Psoas muscle (tissue), 7 donors: ENCODE measurements at regions not wholly inside any gene's neighbourhood (a gene's known extent, or its start where the extent isn't known, plus 50 kb on each side); places are given as distances from the start of the nearest gene placed in this dataset.

Source experiments
- ATAC-seq, 4 donors: fragments of 200-7000 bp; cut with Tn5 transposase; one replicate each; pipeline ENCODE4 v1.9.1; 2020; ENCODE audit warnings: moderate library complexity in 3 of 4, mild to moderate bottlenecking in 2 of 4
- DNase-seq, 2 donors: peaks; one replicate each; pipeline ENCODE4 v3.0.0-alpha.2; 2020
- H3K27ac ChIP-seq: fragments of 200-600 bp; one replicate; pipeline ENCODE4 v1.8.0; 2022
- H3K27me3 ChIP-seq, 3 donors: fragments of 200-600 bp in 1 of 3; one replicate each; pipeline versions ENCODE4 v1.6.1 to v1.8.0; 2013 to 2022; ENCODE audit warnings: low read length in 2 of 3, mild to moderate bottlenecking in 2 of 3, moderate library complexity in 1 of 3; ENCODE audit not compliant: insufficient read depth in 3 of 3
- H3K36me3 ChIP-seq, 2 donors: fragments of 200-600 bp in 1 of 2; one replicate each; pipeline versions ENCODE4 v1.6.1 to v1.8.0; 2013 to 2022; ENCODE audit warnings: low read depth in 1 of 2, mild to moderate bottlenecking in 1 of 2, moderate library complexity in 1 of 2; ENCODE audit not compliant: insufficient read depth in 1 of 2
- H3K4me1 ChIP-seq: fragments of 200-600 bp; one replicate; pipeline ENCODE4 v1.8.0; 2022
- H3K4me3 ChIP-seq: fragments of 200-600 bp; one replicate; pipeline ENCODE4 v1.8.0; 2022; ENCODE audit warnings: mild to moderate bottlenecking
- H3K9me3 ChIP-seq: fragments of 200-600 bp; one replicate; pipeline ENCODE4 v1.8.0; 2022
- CTCF ChIP-seq: fragments of 200-600 bp; IDR thresholded peaks from one replicate; pipeline ENCODE4 v1.8.0; 2022; ENCODE audit warnings: antibody characterized with exemption
- WGBS, 3 donors: extraction: QIAGEN DNeasy Blood & Tissue Kit; methylation state at CpG; one replicate each; pipeline versions ENCODE4 v1.1.6 to v1.1.7; 2013; 5-methylcytosine and 5-hydroxymethylcytosine counted together
- intact Hi-C, 2 donors: fragments of 100-400 bp; cut with DNase I; formaldehyde crosslinking; loops; one replicate each; pipeline versions ENCODE4 v1.11.0 to v1.14.2; 2022
- donor health status: healthy with polysubstance abuse.
- donor health status: DM: no; HTN: no; CAD: no; lungs with moderate emphysema.
- donor health status: Bipolar disorder and iron deficiency.
- donor health status: healthy.
- donor health status: DM: yes; HTN: yes; CAD: no.
- donor health status: DM: no; HTN: no; CAD: no.
- donor health status: DM: yes; HTN: yes; CAD: no.

GRCh38 chr10:130843051-130843653 lies 468.4 kb downstream of the TCERG1L start:
- intact Hi-C loops, result no loop called here
- H3K9me3 ChIP-seq, result no peaks in the 10 kb centered on the region
- no peaks in the 10 kb centered on the region for H3K36me3 ChIP-seq
- DNase-seq (no peak), ATAC-seq (no peak)
- no peak overlapping the region for H3K27ac ChIP-seq
- no peak for TF ChIP-seq CTCF
- 65 to 82% (median 78%) methylated on average over 12 of the region's 12 CpGs for WGBS, 3 donors
- no peaks in the 10 kb centered on the region for H3K27me3 ChIP-seq
- no peaks in the 10 kb centered on the region for H3K4me1 ChIP-seq
- no peak overlapping the region for H3K4me3 ChIP-seq

- WGBS, 3 donors, result 66 to 78% (median 71%) methylated on average over 7 of the region's 7 CpGs
- no peaks in the 10 kb centered on the region for H3K4me1 ChIP-seq
- intact Hi-C loops, result no loop called here
- no peaks in the 10 kb centered on the region for H3K36me3 ChIP-seq
- ATAC-seq (no peak), DNase-seq (no peak)
- H3K9me3 ChIP-seq, result no peaks in the 10 kb centered on the region
- no peak overlapping the region for H3K27ac ChIP-seq
- H3K27me3 ChIP-seq, result no peaks in the 10 kb centered on the region
- TF ChIP-seq CTCF, result no peak
- H3K4me3 ChIP-seq, result no peak overlapping the region
Measured at GRCh38 chr10:130844310-130844709, 467.2 kb downstream of the TCERG1L start.

DNA sequence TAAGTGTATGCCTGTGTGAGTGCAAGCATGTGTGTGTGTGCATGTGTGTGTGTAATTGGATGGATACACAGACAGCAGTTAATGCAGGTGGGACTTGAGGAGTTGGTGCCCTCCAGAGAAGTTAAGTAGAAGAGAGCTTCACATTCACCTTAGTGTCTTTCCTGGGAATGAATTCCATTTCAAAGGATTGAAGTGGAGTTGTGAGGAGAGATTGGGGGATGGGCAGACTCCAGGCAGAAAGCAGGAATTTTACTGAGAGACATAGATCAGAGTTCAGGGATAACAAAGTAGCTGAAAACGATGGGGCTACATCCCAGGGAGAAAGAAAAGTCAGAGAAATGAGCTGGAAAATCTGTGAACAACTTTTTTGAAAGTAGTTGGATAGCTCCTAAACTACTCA lies 464.4 kb downstream of the TCERG1L start:
- H3K9me3 ChIP-seq, result no peaks in the 10 kb centered on the region
- no peak overlapping the region for H3K4me3 ChIP-seq
- no peak for ATAC-seq
- no peaks in the 10 kb centered on the region for H3K27me3 ChIP-seq
- WGBS, 3 donors, result 13 to 21% (median 17%) methylated on average over 1 of the region's 1 CpG
- no peak overlapping the region for H3K27ac ChIP-seq
- no peak for TF ChIP-seq CTCF
- intact Hi-C loops, result no loop called here
- no peaks in the 10 kb centered on the region for H3K4me1 ChIP-seq
- no peak for DNase-seq
- H3K36me3 ChIP-seq, result no peaks in the 10 kb centered on the region

GRCh38 chr10:130848855-130849254 lies 462.7 kb downstream of the TCERG1L start:
- H3K4me3 ChIP-seq, result no peak overlapping the region
- no peaks in the 10 kb centered on the region for H3K4me1 ChIP-seq
- H3K27me3 ChIP-seq, result no peaks in the 10 kb centered on the region
- 81 to 89% (median 81%) methylated on average over 3 of the region's 3 CpGs for WGBS, 3 donors
- H3K9me3 ChIP-seq, result peaks cover 10% of the 10 kb centered on the region
- intact Hi-C loops, result no loop called here
- no peaks in the 10 kb centered on the region for H3K36me3 ChIP-seq
- DNase-seq, result no peak
- ATAC-seq, result no peak
- no peak overlapping the region for H3K27ac ChIP-seq
- TF ChIP-seq CTCF, result no peak

GRCh38 chr10:130854151-130854550 lies 457.4 kb downstream of the TCERG1L start:
- intact Hi-C loops, result no loop called here
- Histone ChIP-seq H3K4me1 (no peaks in the 10 kb centered on the region), H3K36me3 (no peaks in the 10 kb centered on the region), H3K27ac (no peak overlapping the region), H3K9me3 (peaks cover 29% of the 10 kb centered on the region), H3K27me3 (peaks cover 0 to 2% (median 0%) of the 10 kb centered on the region in 3 donors), H3K4me3 (no peak overlapping the region)
- no peak for DNase-seq
- ATAC-seq, result no peak
- WGBS, 3 donors, result 40 to 71% (median 71%) methylated on average over 1 of the region's 1 CpG
- TF ChIP-seq CTCF, result no peak
